ENCODE measurements at regions not wholly inside any gene's neighbourhood (a gene's known extent, or its start where the extent isn't known, plus 50 kb on each side); places are given as distances from the start of the nearest gene placed in this dataset.

DNA sequence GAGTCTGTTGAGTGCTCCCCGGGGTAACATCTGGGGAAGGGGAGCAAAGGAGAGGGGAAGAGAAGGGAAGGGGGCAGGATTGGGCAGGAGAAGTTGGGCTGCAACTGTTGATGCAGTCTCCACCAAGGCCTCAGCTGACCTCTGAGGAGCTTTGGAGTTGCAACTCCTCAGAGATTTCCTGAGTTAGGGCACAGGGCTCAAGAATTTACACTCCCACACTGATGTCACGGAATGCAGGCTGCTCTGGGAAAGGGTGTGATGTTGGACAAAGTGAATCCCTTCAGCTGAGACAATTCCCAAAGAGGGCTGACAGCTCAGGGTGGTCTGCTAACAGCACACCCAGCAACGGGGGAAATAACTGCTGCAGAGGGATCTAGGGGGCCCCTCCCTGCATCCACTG, 295.6 kb downstream of the PCNX1 start:
- DNase-seq (ENCODE audit: low read depth in 2 of 2): no peak

DNA sequence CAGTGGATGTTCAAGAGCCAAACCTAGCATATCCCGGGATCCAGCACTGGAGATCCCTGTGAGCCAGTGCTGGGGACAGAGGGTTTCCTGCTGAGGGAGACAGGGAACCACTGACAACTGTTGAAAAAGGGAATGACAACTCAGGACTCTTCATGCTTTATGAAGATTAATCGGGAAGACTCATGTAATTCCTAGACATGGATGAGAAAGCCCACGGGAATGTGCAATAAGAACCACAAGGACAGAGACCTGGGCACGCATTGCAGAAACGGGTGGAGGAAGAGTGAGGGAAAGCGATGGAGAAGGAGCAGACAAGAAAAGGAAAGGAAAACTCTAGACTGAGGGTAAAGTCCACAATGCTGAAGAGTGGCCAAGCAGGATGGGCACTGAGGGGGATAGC, 296.0 kb downstream of the PCNX1 start:
- DNase-seq (ENCODE audit: low read depth in 2 of 2): peak in 1 of 2 experiments; percentile 15

- DNase-seq (ENCODE audit: low read depth in 2 of 2): no peak
These were observed 297.0 kb downstream of the PCNX1 start for GRCh38 chr14:71204231-71204630.

DNA sequence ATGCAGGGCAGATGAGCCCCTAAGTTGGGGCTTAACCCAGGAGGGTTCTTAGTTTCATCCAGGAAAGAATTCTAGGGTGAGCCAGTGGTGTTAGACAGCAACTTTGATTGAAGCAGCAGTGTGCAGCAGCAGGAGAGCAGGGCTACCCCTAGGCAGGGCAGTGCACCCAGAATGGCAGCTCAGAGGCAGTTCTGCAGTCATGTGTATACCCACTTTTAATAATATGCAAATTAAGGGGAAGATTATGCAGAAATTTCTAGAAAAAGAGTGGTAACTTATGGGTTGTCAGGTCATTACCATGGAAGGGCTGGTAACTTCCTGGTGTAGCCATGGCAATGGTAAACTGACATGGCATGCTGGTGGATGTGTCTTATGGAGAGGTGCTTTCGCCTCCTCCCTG, 297.5 kb downstream of the PCNX1 start:
- DNase-seq (ENCODE audit: low read depth in 2 of 2): no peak

DNA sequence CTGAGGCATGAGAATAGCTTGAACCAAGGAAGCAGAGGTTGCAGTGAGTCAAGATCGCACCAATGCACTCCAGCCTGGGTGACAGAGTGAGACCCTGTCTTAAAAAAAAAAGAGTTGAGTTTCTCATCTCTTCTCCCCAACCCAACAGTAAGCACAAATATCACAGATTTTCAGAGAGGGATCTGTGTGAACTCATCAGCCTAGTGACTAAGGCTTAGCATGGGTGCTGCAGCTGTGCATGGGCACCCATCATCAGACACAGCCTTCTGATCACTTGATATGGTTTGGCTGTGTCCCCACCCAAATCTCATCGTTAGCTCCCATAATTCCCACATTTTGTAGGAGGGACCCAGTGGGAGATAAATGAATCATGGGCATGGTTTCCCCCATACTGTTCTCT, 298.9 kb downstream of the PCNX1 start:
- DNase-seq (ENCODE audit: low read depth in 2 of 2): no peak

DNA sequence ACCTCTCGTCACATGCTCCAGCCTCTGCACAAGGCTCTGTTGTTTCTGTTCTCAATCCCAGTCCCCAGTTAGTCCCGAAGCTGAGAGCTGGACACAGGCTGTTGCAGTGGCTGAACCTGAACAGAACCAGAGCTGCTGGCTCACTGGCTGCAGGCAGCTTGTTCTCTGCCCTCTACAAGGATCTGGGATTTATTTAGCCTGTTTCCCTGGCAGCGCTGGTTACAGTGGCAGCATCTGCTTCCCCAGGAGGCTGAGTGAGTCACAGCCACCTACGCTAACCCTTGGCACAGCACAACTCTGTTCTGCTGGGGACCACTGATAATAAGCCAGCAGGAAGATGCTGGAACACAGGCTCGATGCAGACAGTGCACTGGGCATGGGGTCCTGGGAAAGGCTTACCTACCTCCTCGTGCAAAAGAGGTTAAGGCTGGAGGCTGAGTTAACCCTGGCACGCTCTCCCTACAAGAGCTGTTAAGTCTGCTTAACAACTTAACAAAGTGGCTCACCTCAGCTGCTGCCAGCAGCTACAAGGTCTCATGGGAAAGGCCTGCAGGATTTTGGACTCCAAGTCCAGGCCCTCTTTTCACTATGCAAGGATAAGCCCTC, 299.6 kb downstream of the PCNX1 start:
- peak in 1 of 2 experiments; percentile 13 for DNase-seq (ENCODE audit: low read depth in 2 of 2)

DNA sequence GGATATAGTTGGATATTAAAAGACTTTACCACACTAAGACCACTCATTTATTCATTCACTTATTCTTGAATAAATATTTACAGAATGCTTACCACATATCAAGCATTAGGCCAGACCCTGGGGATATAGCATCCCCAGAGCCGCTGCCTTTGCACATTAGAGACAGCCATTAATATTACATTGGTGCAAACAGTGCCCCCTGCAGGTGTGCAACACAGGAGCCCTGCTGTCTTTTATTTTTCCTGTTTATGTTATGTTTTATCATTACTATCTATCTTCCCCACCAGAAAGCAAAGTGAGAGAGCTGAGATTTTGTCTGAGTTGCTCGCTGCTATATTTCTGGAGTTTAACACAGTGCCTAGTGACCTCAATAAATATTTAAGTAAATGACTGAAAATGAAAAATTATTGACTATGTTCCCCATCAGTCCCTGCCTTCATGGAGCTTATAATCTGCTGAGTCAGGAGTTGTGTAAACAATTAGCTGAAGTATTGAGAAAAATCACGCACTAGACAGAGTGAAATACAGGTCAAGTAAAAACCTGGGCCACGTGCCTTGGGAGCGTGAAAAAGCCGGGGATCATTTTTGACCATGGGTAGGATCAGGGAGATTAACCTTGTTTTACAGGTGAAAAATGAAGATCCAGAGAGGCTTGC, 301.6 kb downstream of the PCNX1 start:
- DNase-seq (ENCODE audit: low read depth in 2 of 2): no peak

GRCh38 chr14:71209888-71210287, 302.6 kb downstream of the PCNX1 start:
- DNase-seq (ENCODE audit: low read depth in 2 of 2): no peak

GRCh38 chr14:71212093-71212492, 304.8 kb downstream of the PCNX1 start:
- no peak for DNase-seq (ENCODE audit: low read depth in 2 of 2)

DNA sequence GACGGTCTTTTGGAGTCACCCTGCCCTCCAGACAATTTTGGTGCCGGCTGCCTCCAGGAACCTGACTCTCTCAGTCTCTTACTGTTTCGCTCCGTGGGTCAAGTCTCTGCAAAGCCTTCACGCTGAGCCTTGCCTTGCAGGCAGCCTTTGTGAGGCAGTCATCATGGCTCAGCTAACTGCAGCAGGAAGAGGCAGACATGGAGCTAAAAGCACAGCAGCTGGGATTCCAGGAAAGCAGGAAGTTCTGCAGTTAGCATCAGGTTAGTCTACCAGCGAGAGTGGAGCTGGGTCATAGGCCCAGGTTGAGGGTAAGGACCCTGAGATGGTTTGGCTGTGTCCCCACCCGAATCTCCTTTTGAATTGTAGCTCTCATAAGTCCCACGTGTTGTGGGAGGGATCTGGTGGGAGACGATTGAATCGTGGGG, 305.4 kb downstream of the PCNX1 start:
- DNase-seq (ENCODE audit: low read depth in 2 of 2): no peak

- no peak for DNase-seq (ENCODE audit: low read depth in 2 of 2)
These were observed 307.0 kb downstream of the PCNX1 start for GRCh38 chr14:71214241-71214640.

- no peak for DNase-seq (ENCODE audit: low read depth in 2 of 2)
These were observed 313.2 kb downstream of the PCNX1 start for GRCh38 chr14:71220462-71220861.

DNA sequence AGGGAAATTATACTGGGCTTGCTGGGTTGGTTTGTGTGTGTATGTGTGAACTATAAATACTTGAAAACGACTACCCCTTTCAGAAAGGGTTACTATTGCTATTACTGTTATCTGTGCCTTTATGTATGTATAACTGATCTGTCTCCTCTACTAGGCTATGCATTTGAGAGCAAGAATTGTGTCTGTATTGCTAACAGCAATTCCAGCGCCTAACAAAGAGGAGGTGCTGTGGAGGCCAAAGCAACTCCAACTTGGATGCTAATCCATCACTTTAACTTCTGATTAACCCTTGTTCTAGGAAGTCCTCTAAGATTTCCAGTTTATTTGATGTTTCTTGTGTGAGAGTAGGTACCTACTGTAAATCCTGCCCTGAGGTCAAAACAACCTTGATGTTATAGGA, 313.9 kb downstream of the PCNX1 start:
- DNase-seq (ENCODE audit: low read depth in 2 of 2): no peak

- no peak for DNase-seq (ENCODE audit: low read depth in 2 of 2)
These were observed 317.9 kb downstream of the PCNX1 start for GRCh38 chr14:71225113-71225512.

- no peak for DNase-seq (ENCODE audit: low read depth in 2 of 2)
These were observed 321.5 kb downstream of the PCNX1 start for GRCh38 chr14:71228711-71229110.

DNA sequence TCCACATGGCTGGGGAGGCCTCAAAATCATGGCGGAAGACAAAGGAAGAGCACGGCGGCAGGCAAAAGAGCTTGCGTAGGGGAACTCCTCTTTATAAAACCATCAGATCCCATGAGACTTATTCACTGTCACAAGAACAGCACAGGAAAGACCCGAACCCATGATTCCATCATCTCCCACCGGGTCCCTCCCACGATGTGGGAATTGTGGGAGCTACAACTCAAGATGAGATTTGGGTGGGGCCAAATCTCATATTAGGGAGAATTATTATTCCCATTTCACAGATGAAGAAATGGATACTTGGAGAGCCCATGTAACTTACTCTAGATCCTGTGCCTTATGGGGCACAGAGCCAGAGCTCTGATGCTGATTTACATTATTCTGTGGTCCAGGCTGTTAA, 322.6 kb downstream of the PCNX1 start:
- no peak for DNase-seq (ENCODE audit: low read depth in 2 of 2)

DNA sequence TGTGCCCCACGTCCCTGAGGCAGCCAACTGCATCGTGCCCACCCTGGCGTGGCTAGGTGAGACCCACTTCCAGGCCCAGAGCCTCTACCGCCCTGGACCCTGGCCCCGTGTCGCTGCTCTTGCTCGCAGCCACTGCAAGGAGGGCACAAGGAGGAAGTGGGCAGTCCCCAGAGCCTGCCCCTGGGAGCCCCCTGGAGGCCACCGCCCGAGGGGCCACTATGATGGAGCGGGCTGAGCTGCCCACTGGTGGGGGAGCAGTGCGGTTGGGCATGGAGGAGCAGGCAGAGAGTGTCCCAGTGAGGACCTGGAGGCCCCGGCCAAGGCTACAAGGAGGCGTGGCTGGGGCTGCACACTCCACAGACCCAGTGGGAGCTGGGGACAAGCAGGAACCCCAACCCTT, 323.6 kb downstream of the PCNX1 start:
- no peak for DNase-seq (ENCODE audit: low read depth in 2 of 2)

DNA sequence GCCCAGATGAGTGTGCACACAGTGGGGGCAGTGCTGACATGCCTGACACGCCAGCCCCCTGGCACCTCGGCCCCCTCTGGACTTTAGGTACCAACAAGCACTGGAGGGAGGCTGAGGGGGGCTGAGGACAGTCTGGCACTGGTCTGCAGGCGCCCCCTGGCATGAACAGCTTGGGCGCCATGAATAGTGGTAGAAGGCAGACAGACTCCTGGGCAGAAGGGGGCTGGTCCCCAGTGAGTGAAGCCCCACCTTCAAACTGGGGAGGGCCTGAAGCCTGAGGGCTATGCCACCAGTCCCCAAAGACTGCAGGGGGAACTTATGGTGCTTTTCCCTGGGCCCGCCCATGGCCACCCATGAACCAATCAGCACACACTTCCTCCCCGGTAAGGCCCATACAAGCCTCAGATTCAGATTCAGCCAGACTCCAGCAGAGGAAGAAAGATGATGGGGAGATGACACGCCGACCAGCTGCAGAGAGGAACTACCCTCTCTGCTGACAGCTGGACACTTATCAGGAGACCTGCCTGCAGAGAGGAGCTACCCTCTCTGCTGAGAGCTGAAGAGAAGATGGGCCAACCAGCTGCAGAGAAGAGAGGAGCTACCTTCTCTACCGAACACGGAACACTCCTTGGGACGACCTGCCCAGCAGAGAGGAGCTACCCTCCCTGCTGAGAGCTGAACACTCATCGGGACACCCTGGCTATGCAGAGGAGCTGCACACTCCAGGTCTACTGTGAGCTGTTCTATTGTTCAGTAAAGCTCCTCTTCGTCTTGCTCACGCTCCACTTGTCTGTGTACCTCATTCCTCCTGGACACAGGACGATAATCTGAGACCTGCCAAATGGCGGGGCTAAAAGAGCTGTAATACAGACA, 324.5 kb downstream of the PCNX1 start:
- no peak for DNase-seq (ENCODE audit: low read depth in 2 of 2)

DNA sequence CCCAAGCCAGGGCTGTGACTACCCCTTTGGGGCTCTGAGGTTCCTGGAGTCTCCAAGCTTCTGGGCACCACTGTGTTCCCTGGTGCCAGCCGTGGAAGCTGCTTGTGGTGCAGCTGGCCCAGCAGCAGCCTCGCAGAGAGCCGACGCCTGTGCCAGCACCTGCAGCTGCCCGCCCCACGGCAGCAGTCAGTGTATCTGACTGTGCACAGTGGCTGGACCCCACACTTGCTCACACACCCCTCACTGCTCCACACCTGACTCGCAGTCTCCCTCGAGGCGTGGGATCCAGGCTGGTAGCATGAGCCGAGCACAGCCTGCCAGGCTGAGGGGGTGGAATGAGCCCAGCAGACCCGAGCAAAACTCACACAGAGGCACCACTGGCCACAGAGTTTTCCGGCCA, 325.2 kb downstream of the PCNX1 start:
- DNase-seq (ENCODE audit: low read depth in 2 of 2): no peak

- DNase-seq (ENCODE audit: low read depth in 2 of 2): no peak
These were observed 328.6 kb downstream of the PCNX1 start for GRCh38 chr14:71235875-71236274.

- no peak for DNase-seq (ENCODE audit: low read depth in 2 of 2)
These were observed 329.2 kb downstream of the PCNX1 start for GRCh38 chr14:71236487-71236886.

- DNase-seq (ENCODE audit: low read depth in 2 of 2): no peak
These were observed 330.3 kb downstream of the PCNX1 start for GRCh38 chr14:71237556-71237955.

- DNase-seq (ENCODE audit: low read depth in 2 of 2): no peak
These were observed 331.6 kb downstream of the PCNX1 start for GRCh38 chr14:71238835-71239234.

Measured in fibroblast of skin of left quadriceps (primary cell).